ENCODE measurements at regions not wholly inside any gene's neighbourhood (a gene's known extent, or its start where the extent isn't known, plus 50 kb on each side); places are given as distances from the start of the nearest gene placed in this dataset.

- 69 to 96% methylated on average over 3 to 5 of the region's 6 CpGs for WGBS, 2 experiments (ENCODE audit: insufficient coverage in 1 of 2, insufficient read length in 1 of 2)
- Mint-ChIP-seq H3K27me3 (ENCODE audit: insufficient read depth) (peaks cover 6% of the 10 kb centered on the region), H3K9me3 (no peaks in the 10 kb centered on the region), H3K4me1 (peaks cover 18% of the 10 kb centered on the region), H3K36me3 (ENCODE audit: low read depth) (no peaks in the 10 kb centered on the region), H3K4me3 (no peak overlapping the region), H3K27ac (no peak overlapping the region)
- H3K27me3 ChIP-seq (ENCODE audit: control insufficient read depth, insufficient read depth, low read length, poor library complexity, severe bottlenecking), result no peaks in the 10 kb centered on the region
- TF ChIP-seq, protein P1, sequence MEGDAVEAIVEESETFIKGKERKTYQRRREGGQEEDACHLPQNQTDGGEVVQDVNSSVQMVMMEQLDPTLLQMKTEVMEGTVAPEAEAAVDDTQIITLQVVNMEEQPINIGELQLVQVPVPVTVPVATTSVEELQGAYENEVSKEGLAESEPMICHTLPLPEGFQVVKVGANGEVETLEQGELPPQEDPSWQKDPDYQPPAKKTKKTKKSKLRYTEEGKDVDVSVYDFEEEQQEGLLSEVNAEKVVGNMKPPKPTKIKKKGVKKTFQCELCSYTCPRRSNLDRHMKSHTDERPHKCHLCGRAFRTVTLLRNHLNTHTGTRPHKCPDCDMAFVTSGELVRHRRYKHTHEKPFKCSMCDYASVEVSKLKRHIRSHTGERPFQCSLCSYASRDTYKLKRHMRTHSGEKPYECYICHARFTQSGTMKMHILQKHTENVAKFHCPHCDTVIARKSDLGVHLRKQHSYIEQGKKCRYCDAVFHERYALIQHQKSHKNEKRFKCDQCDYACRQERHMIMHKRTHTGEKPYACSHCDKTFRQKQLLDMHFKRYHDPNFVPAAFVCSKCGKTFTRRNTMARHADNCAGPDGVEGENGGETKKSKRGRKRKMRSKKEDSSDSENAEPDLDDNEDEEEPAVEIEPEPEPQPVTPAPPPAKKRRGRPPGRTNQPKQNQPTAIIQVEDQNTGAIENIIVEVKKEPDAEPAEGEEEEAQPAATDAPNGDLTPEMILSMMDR (conservative IDR thresholded peaks at IDR 0.05), result no peak
- no peaks in the 10 kb centered on the region for H3K9me3 ChIP-seq (ENCODE audit: control insufficient read depth, low read length)
- H3K4me3 ChIP-seq (ENCODE audit: low read length), result no peak overlapping the region
- no peaks in the 10 kb centered on the region for H3K36me3 ChIP-seq (ENCODE audit: control insufficient read depth, insufficient read depth, low read length)
- no peak overlapping the region for H3K9ac ChIP-seq (ENCODE audit: extremely low read depth, low read length, poor library complexity, severe bottlenecking)
- no peak for DNase-seq
- H3K27ac ChIP-seq (ENCODE audit: low read depth, low read length), result no peak overlapping the region
- H3K4me1 ChIP-seq (ENCODE audit: control insufficient read depth, insufficient read depth, low read length), result peaks cover 8% of the 10 kb centered on the region
These were observed 590.6 kb upstream of the NETO1 start for GRCh38 chr18:73458186-73458964.

DNA sequence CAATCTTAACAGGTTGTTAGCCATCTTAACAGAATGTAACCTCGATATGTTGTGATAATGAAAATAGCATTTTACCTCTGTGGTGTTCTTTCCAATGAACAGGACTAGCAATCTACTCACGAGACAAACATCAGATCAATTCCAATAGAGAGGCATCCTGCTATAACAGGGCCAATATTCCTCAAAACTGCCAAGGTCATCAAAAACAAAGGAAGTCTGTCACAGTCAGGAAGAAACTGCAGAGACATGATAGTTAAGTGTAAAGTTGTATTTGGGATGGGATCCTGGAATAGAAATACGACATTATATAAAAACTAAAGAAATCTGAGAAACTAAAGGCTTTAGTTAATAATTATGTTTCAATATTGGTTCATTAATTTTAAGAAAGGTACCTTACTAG lies 588.9 kb upstream of the NETO1 start:
- no peaks in the 10 kb centered on the region for H3K9me3 Mint-ChIP-seq
- WGBS, 2 experiments (ENCODE audit: insufficient coverage in 1 of 2, insufficient read length in 1 of 2), result 97 to 100% methylated on average over 2 to 3 of the region's 3 CpGs
- Histone ChIP-seq H3K4me1 (ENCODE audit: control insufficient read depth, insufficient read depth, low read length) (peaks cover 3% of the 10 kb centered on the region), H3K9ac (ENCODE audit: extremely low read depth, low read length, poor library complexity, severe bottlenecking) (no peak overlapping the region), H3K27me3 (ENCODE audit: control insufficient read depth, insufficient read depth, low read length, poor library complexity, severe bottlenecking) (no peaks in the 10 kb centered on the region), H3K36me3 (ENCODE audit: control insufficient read depth, insufficient read depth, low read length) (no peaks in the 10 kb centered on the region), H3K4me3 (ENCODE audit: low read length) (no peak overlapping the region), H3K9me3 (ENCODE audit: control insufficient read depth, low read length) (no peaks in the 10 kb centered on the region), H3K27ac (ENCODE audit: low read depth, low read length) (no peak overlapping the region)
- no peaks in the 10 kb centered on the region for H3K36me3 Mint-ChIP-seq (ENCODE audit: low read depth)
- H3K27ac Mint-ChIP-seq, result no peak overlapping the region
- TF ChIP-seq, protein P1 (conservative IDR thresholded peaks at IDR 0.05), result no peak
- no peak for DNase-seq
- H3K4me1 Mint-ChIP-seq, result peaks cover 9% of the 10 kb centered on the region
- peaks cover 6% of the 10 kb centered on the region for H3K27me3 Mint-ChIP-seq (ENCODE audit: insufficient read depth)
- H3K4me3 Mint-ChIP-seq, result no peak overlapping the region

GRCh38 chr18:73452866-73453265 lies 585.1 kb upstream of the NETO1 start:
- no peaks in the 10 kb centered on the region for H3K36me3 Mint-ChIP-seq (ENCODE audit: low read depth)
- no peak for DNase-seq
- no peaks in the 10 kb centered on the region for H3K27me3 Mint-ChIP-seq (ENCODE audit: insufficient read depth)
- H3K9me3 Mint-ChIP-seq, result peaks cover 10% of the 10 kb centered on the region
- TF ChIP-seq, protein P1 (conservative IDR thresholded peaks at IDR 0.05), result no peak
- H3K27ac Mint-ChIP-seq, result no peak overlapping the region
- Histone ChIP-seq H3K27me3 (ENCODE audit: control insufficient read depth, insufficient read depth, low read length, poor library complexity, severe bottlenecking) (no peaks in the 10 kb centered on the region), H3K4me3 (ENCODE audit: low read length) (no peak overlapping the region), H3K4me1 (ENCODE audit: control insufficient read depth, insufficient read depth, low read length) (no peaks in the 10 kb centered on the region), H3K9ac (ENCODE audit: extremely low read depth, low read length, poor library complexity, severe bottlenecking) (no peak overlapping the region), H3K9me3 (ENCODE audit: control insufficient read depth, low read length) (no peaks in the 10 kb centered on the region), H3K27ac (ENCODE audit: low read depth, low read length) (no peak overlapping the region), H3K36me3 (ENCODE audit: control insufficient read depth, insufficient read depth, low read length) (no peaks in the 10 kb centered on the region)
- peaks cover 2% of the 10 kb centered on the region for H3K4me1 Mint-ChIP-seq
- no CpG with 5 or more reads among the region's 1 CpG for WGBS, 2 experiments (ENCODE audit: insufficient coverage in 1 of 2, insufficient read length in 1 of 2)
- no peak overlapping the region for H3K4me3 Mint-ChIP-seq
